ENCODE measurements at regions not wholly inside any gene's neighbourhood (a gene's known extent, or its start where the extent isn't known, plus 50 kb on each side); places are given as distances from the start of the nearest gene placed in this dataset.

- no peak for DNase-seq
Observed at GRCh38 chr4:178311997-178312396, 869.8 kb upstream of the AGA start.

GRCh38 chr4:178314287-178314686, 872.0 kb upstream of the AGA start:
- no peak for DNase-seq

DNA sequence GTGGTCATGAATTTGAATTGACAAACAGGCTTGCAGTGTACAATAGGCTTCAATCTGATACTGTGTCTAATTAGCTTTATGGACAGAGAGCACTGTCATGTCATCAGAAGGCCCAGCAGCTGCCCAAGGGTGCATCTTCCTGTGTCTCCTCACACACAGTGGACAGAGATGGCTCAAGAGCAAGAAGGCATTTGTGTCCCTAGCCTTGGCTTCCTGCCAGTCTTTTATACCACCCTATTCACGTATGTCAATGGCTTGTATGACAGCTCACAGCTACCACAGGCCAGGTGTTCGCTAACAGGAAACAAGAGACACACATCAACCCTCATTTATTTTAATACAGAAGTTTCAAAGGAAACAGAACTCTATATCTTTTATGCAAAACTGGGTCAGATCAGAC, 874.0 kb upstream of the AGA start:
- DNase-seq, result no peak

DNA sequence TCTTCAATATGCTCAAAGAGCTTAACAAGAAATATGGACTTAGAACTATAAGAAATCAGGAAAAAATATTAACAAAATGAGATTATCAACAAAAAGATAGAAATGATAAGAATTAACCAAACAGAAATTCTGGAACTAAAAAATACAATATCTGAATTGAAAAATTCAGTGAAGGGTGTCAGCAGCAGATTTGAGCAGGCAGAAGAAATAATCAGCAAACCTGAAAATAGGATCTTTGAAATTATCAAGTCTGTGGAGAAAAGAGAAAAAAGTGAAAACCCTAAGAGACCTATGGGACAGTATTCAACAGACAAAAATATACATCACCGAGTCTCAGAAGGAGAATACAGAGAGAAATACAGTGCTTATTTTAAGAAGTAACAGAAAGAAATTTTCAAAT, 877.8 kb upstream of the AGA start:
- no peak for DNase-seq

GRCh38 chr4:178322524-178323183, 880.4 kb upstream of the AGA start:
- DNase-seq, result no peak

GRCh38 chr4:178329226-178329872, 887.1 kb upstream of the AGA start:
- no peak for DNase-seq

DNA sequence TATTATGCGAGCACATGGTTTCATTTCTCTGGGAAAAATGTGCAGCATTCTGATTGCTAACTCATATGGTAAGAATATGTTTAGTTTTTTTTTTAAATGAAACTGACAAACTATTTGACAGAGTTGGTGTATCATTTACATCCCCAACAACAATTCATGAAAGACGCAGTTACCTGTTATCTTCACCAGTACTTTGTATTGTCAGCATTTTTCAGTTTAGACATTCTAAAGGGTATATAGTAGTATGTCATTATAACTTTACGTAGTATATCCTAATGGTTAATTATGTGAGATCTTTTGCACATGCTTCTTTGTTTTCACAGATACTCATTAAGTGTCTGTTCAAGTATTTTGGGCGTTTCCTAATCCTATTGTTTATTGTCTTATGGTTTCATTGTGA, 891.1 kb upstream of the AGA start:
- DNase-seq, result no peak

- no peak for DNase-seq
Observed at GRCh38 chr4:178339769-178340168, 897.5 kb upstream of the AGA start.

DNA sequence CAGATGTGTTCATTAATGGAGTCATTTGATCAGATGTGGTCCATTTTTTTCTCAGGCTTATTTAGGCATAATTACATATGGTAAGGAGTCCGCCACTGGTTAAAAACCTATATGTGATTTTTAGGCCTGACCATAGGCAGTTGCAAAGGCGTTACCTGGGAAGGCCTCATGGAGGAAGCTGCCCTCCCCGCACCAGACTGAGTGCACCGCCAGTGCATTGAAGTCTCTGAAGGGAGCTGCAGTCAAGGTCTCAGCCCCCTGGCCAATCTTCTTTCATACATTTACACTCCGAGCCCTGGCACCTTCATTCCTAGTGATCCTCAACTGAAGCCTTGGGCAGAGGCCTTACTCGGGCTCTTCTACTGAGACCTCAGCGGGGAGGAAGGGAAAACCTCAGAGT, 898.2 kb upstream of the AGA start:
- DNase-seq, result no peak

GRCh38 chr4:178344096-178344495, 901.9 kb upstream of the AGA start:
- no peak for DNase-seq

DNA sequence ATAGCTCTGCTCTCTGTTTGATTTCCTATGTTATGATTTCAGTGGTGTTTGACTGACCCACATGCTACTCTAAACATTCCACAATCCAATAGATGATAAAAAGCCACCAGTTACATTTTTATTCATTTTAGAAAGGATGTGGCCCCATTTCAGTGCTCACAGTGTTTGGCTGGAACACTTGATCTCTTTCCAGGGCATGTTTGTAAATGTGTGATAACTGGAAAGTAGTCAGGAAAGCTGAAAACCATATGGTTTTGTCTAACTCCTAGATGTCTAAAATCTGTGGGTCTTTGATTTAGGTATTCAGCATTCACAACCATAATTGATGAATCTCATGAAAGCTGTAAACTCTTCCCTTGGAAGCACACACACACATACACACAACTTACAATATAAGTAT, 904.9 kb upstream of the AGA start:
- DNase-seq, result no peak

GRCh38 chr4:178349601-178350000, 907.4 kb upstream of the AGA start:
- DNase-seq, result no peak

- no peak for DNase-seq
Observed at GRCh38 chr4:178351185-178351584, 908.9 kb upstream of the AGA start.

- DNase-seq, result no peak
Observed at GRCh38 chr4:178356725-178357124, 914.5 kb upstream of the AGA start.

GRCh38 chr4:178385481-178385880, 943.2 kb upstream of the AGA start:
- DNase-seq, result no peak

DNA sequence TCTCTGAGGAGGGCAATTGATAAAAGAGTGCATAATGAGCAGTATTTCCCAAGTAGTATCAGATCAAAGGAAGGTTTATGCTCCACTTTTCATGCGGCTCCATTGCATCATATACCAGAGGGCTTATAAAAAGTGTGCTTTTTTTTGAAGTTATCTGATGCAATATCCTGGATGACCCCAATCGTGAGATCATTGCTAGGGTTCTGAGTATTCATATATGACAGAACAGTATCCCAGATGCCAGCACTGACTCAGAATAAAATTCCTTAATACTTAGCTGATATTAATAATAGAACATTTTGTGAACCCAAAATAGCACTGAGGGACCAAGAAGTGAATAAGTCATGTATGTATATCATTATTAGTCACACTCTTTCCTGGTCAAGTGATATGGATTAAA, 945.5 kb upstream of the AGA start:
- no peak for DNase-seq

- no peak for DNase-seq
Observed at GRCh38 chr4:178395798-178396197, 953.6 kb upstream of the AGA start.

DNA sequence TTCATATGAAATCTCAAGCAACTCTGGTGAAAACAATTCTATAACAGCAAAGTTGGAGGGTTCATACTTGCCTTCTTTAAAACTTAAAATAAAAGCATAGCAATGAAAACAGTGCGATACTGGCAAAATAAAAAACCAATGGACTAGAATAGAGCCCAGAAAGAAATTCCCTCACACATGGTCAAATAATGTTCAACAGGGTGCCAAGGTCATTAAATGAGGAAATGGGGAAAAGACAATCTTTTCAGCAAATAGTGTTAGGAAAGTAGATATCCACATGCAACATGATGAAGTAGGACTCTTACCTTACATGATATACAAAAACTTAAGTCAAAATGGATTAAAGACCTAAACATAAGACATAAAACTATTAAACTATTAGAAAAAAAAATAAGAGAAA, 970.2 kb upstream of the AGA start:
- no peak for DNase-seq

- no peak for DNase-seq
Observed at GRCh38 chr4:178414042-178414441, 971.8 kb upstream of the AGA start.

DNA sequence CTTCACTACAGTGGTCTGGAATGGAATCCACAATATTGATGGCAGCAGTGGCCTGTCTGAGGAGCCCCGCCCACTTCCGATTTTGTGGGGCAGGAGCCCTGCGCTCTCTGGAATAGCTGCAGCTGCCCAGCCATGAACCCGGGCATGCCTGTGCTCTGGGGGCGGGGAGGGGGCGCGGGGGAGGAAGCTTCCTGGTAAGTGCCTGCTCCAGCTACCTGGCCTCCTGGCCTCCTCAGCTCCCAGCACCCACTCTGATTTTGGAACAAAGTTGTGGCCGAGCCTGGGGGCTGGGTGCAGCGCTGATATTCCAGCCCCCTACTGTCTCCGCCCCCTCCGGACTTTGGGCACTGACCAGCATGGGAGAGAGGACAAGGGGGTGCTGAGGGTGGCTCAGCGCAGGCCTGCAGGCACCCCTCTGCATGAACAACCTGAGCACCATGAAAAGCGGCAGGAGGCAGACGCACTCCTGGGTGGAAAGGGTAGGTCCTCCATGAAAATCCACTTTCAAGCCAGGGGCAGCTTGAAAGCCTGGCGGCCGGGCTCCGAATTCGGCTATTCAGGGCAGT, 972.7 kb upstream of the AGA start:
- DNase-seq, result no peak

DNA sequence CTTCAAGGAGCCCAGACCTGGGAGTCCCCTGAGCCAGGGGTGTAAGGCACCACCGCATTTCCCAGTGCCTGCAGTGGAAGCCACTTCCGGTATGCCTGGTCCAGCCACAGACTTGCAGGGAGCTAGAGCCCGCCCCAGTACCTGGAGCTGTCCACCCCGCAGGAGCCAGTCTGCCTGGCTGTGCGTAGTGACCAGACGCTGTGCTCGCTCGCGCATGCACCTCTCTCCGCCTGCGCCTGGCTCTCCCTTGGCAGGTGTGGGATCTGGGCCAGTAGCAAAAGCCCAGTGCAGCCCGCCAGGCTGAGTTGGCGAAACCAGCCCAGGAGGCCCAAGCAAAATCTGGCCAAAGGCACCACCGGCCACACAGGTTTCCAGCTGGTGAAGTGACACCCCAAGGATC, 973.7 kb upstream of the AGA start:
- DNase-seq, result no peak

DNA sequence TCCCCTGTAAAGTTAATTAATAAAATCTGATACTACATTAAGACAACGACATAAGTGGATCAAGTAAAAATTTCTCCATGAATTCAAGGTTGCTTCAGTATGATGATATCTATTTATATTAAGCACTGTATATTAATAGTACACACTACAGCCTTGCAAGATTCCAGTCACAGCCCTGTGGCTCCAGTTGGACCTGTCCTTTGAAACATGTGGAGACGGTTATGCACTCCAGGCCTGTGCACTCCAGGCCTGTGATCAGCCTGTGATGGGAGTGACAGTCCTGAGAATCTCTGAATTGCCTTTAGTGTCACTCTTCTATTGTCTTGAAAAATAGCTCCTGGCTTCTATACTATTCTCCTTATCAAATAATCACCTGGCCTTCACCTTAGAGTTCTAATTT, 981.1 kb upstream of the AGA start:
- no peak for DNase-seq

DNA sequence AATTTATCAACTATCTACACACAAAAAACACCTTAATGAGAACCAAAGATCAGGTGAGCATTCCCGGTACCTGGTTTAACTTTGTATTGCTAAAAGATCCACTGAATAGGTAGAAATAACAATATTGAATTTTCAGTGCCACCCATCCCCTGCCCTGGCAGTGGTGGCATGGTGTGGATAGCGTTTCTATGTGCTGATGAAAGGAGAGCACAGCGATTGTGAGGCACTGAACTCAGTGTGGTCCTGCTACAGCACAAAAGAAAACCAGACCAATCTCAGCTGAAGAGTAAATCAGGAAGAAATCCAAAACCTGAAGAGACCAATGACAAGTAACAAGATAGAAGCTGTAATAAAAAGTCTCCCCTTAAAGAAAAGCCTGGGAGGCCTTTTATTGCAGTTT, 984.6 kb upstream of the AGA start:
- DNase-seq, result no peak

GRCh38 chr4:178427663-178428062, 985.4 kb upstream of the AGA start:
- no peak for DNase-seq

Data from activated CD4-positive, alpha-beta T cell treated with anti-CD3 and anti-CD28 coated beads, Interleukin-2, amount 50 U/mL, for 48 hours (primary cell).